CD4-positive, alpha-beta memory T cell (primary cell): ENCODE measurements at regions not wholly inside any gene's neighbourhood (a gene's known extent, or its start where the extent isn't known, plus 50 kb on each side); places are given as distances from the start of the nearest gene placed in this dataset.
"Not testable (repeated sequence)": the region's sequence is repeated elsewhere in the genome, so short reads cannot be mapped to it uniquely, and the experiment has no call there.

Experiments used
- CTCF ChIA-PET: fragments of 350-600 bp; sonication (Branson Sonifier 250); formaldehyde crosslinking; loops from one replicate; lab custom pipeline; 2021; ENCODE audit warnings: inconsistent platforms; ENCODE audit not compliant: partially characterized antibody; lab: Charles Lee
- POLR2A ChIA-PET: fragments of 350-600 bp; sonication (Branson Sonifier 250); formaldehyde crosslinking; loops from one replicate; lab custom pipeline; 2021; ENCODE audit not compliant: partially characterized antibody; lab: Charles Lee
- DNase-seq, 5 donors: peaks; one replicate each; pipeline versions ENCODE4 v3.0.0 to v3.0.0-alpha.2; 2020 to 2022; ENCODE audit warnings: mixed read lengths in 1 of 5
- H3K27ac ChIP-seq: one replicate; pipeline ENCODE4 v1.7.0; 2013; ENCODE audit warnings: low read depth, low read length
- H3K27me3 ChIP-seq: 2 replicates; pipeline ENCODE4 v1.7.0; 2013; ENCODE audit warnings: mild to moderate bottlenecking, low read length, moderate library complexity; ENCODE audit not compliant: insufficient read depth
- H3K36me3 ChIP-seq: 2 replicates; pipeline ENCODE4 v1.7.0; 2013; ENCODE audit warnings: mild to moderate bottlenecking, low read length, moderate library complexity; ENCODE audit not compliant: insufficient read depth
- H3K4me1 ChIP-seq: 2 replicates; pipeline ENCODE4 v1.7.0; 2013; ENCODE audit warnings: mild to moderate bottlenecking, low read length, moderate library complexity; ENCODE audit not compliant: insufficient read depth
- H3K4me3 ChIP-seq, 2 donors: one replicate each; pipeline ENCODE4 v1.7.0; 2013; ENCODE audit warnings: low read length in 2 of 2, mild to moderate bottlenecking in 1 of 2
- H3K9me3 ChIP-seq, 2 donors: one replicate each; pipeline ENCODE4 v1.7.0; 2013; ENCODE audit warnings: low read length in 2 of 2, control low read depth in 1 of 2; ENCODE audit not compliant: control insufficient read depth in 1 of 2
- H3K27ac Mint-ChIP-seq, 7 donors: one replicate each; pipeline ENCODE4 v1.8.0; 2020 to 2021; ENCODE audit warnings: mixed read lengths in 7 of 7, mild to moderate bottlenecking in 6 of 7, inconsistent platforms in 3 of 7, moderate library complexity in 3 of 7
- H3K27me3 Mint-ChIP-seq, 2 donors: one replicate each; pipeline ENCODE4 v1.8.0; 2020 to 2021; ENCODE audit warnings: mixed read lengths in 2 of 2
- H3K36me3 Mint-ChIP-seq, 2 donors: one replicate each; pipeline ENCODE4 v1.8.0; 2020 to 2021; ENCODE audit warnings: mixed read lengths in 2 of 2, inconsistent platforms in 1 of 2, mild to moderate bottlenecking in 1 of 2
- H3K4me1 Mint-ChIP-seq, 4 donors: one replicate each; pipeline ENCODE4 v1.8.0; 2020 to 2021; ENCODE audit warnings: mixed read lengths in 4 of 4, mild to moderate bottlenecking in 1 of 4
- H3K4me3 Mint-ChIP-seq, 8 donors: one replicate each; pipeline ENCODE4 v1.8.0; 2020 to 2021; ENCODE audit warnings: mixed read lengths in 8 of 8, mild to moderate bottlenecking in 7 of 8, moderate library complexity in 6 of 8, inconsistent platforms in 3 of 8
- H3K9me3 Mint-ChIP-seq, 8 donors: one replicate each; pipeline ENCODE4 v1.8.0; 2020 to 2021; ENCODE audit warnings: mixed read lengths in 8 of 8, mild to moderate bottlenecking in 5 of 8, inconsistent platforms in 3 of 8, moderate library complexity in 1 of 8
- intact Hi-C: fragments of 100-400 bp; cut with micrococcal nuclease; formaldehyde crosslinking; loops from one replicate; pipeline ENCODE4 v1.15.1; 2023

- no peak for DNase-seq
- Mint-ChIP-seq H3K4me3 (no peak overlapping the region), H3K36me3 (no peaks in the 10 kb centered on the region), H3K27me3 (peaks cover 2 to 3% of the 10 kb centered on the region in 2 donors), H3K9me3 (peaks cover 0 to 2% (median 0%) of the 10 kb centered on the region in 8 donors), H3K27ac (no peak overlapping the region), H3K4me1 (no peaks in the 10 kb centered on the region)
- ChIA-PET POLR2A (no interaction called here), CTCF (interaction anchor here (2.4 kb wide), 1 partner anchor 11 kb away, joined by 8 read pairs; no protein-coding TSS in a partner anchor)
- intact Hi-C loops = no loop called here
- H3K4me3 ChIP-seq = no peak overlapping the region
- H3K27ac ChIP-seq = no peak overlapping the region
- no peaks in the 10 kb centered on the region for H3K4me1 ChIP-seq
- no peaks in the 10 kb centered on the region for H3K9me3 ChIP-seq
- no peaks in the 10 kb centered on the region for H3K27me3 ChIP-seq
- no peaks in the 10 kb centered on the region for H3K36me3 ChIP-seq
Observed at GRCh38 chr5:143979044-143979690, 167.2 kb downstream of the HMHB1 start.

DNA sequence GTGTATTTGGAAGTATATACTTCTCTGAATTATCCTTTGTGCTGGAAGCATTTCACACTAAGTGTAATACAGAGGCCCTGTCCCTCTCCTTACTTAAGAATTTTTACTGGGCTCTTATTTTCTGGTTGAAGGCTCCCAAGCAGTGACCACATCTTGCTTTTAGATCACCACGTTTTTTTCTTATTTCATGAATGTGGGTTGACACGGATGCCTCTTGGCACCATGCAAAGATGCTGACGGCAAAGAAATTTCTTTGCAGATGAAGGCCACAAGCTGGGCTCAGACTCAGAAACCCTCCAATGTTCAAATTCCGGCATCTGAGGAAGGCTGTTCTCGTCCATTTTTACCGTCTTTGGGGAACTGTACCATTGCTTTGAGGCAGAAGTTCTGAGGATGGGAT lies 168.5 kb downstream of the HMHB1 start:
- ChIA-PET POLR2A (no interaction called here), CTCF (no interaction called here)
- H3K36me3 Mint-ChIP-seq = no peaks in the 10 kb centered on the region
- H3K4me1 Mint-ChIP-seq = no peaks in the 10 kb centered on the region
- Histone ChIP-seq H3K9me3 (no peaks in the 10 kb centered on the region), H3K36me3 (no peaks in the 10 kb centered on the region), H3K27me3 (no peaks in the 10 kb centered on the region), H3K27ac (no peak overlapping the region), H3K4me1 (no peaks in the 10 kb centered on the region), H3K4me3 (no peak overlapping the region)
- H3K4me3 Mint-ChIP-seq = no peak overlapping the region
- no peak overlapping the region for H3K27ac Mint-ChIP-seq
- no peak for DNase-seq
- peaks cover 0 to 2% (median 0%) of the 10 kb centered on the region in 8 donors for H3K9me3 Mint-ChIP-seq
- peaks cover 3 to 5% of the 10 kb centered on the region in 2 donors for H3K27me3 Mint-ChIP-seq
- intact Hi-C loops = no loop called here

GRCh38 chr5:143982957-143983356 lies 171.0 kb downstream of the HMHB1 start:
- H3K4me3 Mint-ChIP-seq, H3K9me3 Mint-ChIP-seq, CTCF ChIA-PET, DNase-seq, H3K36me3 ChIP-seq, H3K4me1 ChIP-seq, POLR2A ChIA-PET, intact Hi-C loops, H3K27ac Mint-ChIP-seq, H3K27ac ChIP-seq, H3K4me1 Mint-ChIP-seq, H3K27me3 ChIP-seq, H3K9me3 ChIP-seq, H3K4me3 ChIP-seq, H3K36me3 Mint-ChIP-seq: not testable (repeated sequence)
- H3K27me3 Mint-ChIP-seq = peaks cover 9 to 10% of the 10 kb centered on the region in 2 donors

- Histone ChIP-seq H3K4me1 (no peaks in the 10 kb centered on the region), H3K27me3 (no peaks in the 10 kb centered on the region), H3K36me3 (no peaks in the 10 kb centered on the region), H3K9me3 (no peaks in the 10 kb centered on the region), H3K27ac (no peak overlapping the region), H3K4me3 (no peak overlapping the region)
- ChIA-PET POLR2A (no interaction called here), CTCF (interaction anchor here (1.6 kb wide), 1 partner anchor 207 kb away, joined by 3 read pairs; no protein-coding TSS in a partner anchor)
- Mint-ChIP-seq H3K4me3 (no peak overlapping the region), H3K27me3 (peaks cover 11 to 12% of the 10 kb centered on the region in 2 donors), H3K36me3 (no peaks in the 10 kb centered on the region), H3K4me1 (peaks cover 0 to 6% (median 5%) of the 10 kb centered on the region in 4 donors), H3K9me3 (peaks cover 0 to 2% (median 0%) of the 10 kb centered on the region in 8 donors), H3K27ac (no peak overlapping the region)
- intact Hi-C loops = no loop called here
- DNase-seq = no peak
Observed at GRCh38 chr5:143985832-143986515, 174.0 kb downstream of the HMHB1 start.

DNA sequence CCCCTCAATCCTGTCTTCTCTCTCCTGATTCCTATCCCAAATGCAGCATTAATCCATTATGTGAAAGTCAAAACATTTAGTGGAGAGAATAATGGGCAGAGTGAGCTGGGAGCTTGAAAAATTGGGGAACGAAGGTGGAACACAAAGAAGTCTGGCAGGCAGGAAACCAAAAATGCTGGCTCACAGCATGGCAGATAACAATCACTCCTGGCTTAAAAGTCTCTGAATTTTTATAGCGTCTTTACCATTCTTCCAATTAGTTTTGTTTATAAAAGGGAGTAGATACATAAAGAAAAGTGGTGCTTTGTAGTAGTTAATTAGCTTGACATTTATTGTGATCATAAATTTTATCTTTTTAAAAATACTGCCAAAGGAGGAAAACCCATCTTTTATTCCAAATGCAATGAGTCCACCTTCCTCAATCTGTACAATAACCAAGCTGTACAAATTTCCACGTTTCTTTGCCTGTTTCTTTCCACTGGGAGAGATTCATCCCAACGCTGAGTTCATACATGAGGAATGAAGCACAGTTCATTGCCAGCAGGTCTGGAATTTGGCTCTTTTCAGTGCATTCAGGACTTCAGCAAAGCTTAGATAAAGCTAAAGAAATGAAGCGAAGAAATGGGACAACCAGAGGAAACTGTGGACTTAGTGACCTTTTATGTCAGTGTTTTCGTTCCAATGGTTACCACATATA lies 174.7 kb downstream of the HMHB1 start:
- CTCF ChIA-PET = interaction anchor here (1.6 kb wide), 1 partner anchor 206 kb away, joined by 3 read pairs; no protein-coding TSS in a partner anchor
- H3K9me3 Mint-ChIP-seq = peaks cover 0 to 2% (median 0%) of the 10 kb centered on the region in 8 donors
- no peaks in the 10 kb centered on the region for H3K36me3 Mint-ChIP-seq
- H3K9me3 ChIP-seq = no peaks in the 10 kb centered on the region
- no peak overlapping the region for H3K27ac ChIP-seq
- intact Hi-C loops = no loop called here
- peaks cover 11 to 12% of the 10 kb centered on the region in 2 donors for H3K27me3 Mint-ChIP-seq
- no peak overlapping the region for H3K4me3 Mint-ChIP-seq
- H3K27me3 ChIP-seq = no peaks in the 10 kb centered on the region
- H3K27ac Mint-ChIP-seq = no peak overlapping the region
- POLR2A ChIA-PET = no interaction called here
- H3K36me3 ChIP-seq = no peaks in the 10 kb centered on the region
- no peak overlapping the region for H3K4me3 ChIP-seq
- DNase-seq = no peak
- peaks cover 0 to 6% (median 5%) of the 10 kb centered on the region in 4 donors for H3K4me1 Mint-ChIP-seq
- no peaks in the 10 kb centered on the region for H3K4me1 ChIP-seq

GRCh38 chr5:143987264-143987663 lies 175.3 kb downstream of the HMHB1 start:
- DNase-seq = no peak
- H3K9me3 ChIP-seq = no peaks in the 10 kb centered on the region
- H3K4me1 ChIP-seq = no peaks in the 10 kb centered on the region
- ChIA-PET CTCF (no interaction called here), POLR2A (no interaction called here)
- intact Hi-C loops = no loop called here
- Mint-ChIP-seq H3K36me3 (no peaks in the 10 kb centered on the region), H3K9me3 (peaks cover 0 to 1% (median 0%) of the 10 kb centered on the region in 8 donors), H3K4me3 (no peak overlapping the region), H3K27ac (no peak overlapping the region), H3K4me1 (peaks cover 0 to 6% (median 5%) of the 10 kb centered on the region in 4 donors), H3K27me3 (peaks cover 10 to 12% of the 10 kb centered on the region in 2 donors)
- H3K4me3 ChIP-seq = no peak overlapping the region
- no peaks in the 10 kb centered on the region for H3K36me3 ChIP-seq
- H3K27ac ChIP-seq = no peak overlapping the region
- no peaks in the 10 kb centered on the region for H3K27me3 ChIP-seq
